Fibroblast of villous mesenchyme (primary cell): ENCODE measurements at regions not wholly inside any gene's neighbourhood (a gene's known extent, or its start where the extent isn't known, plus 50 kb on each side); places are given as distances from the start of the nearest gene placed in this dataset.

ENCODE experiments used
- DNase-seq: peaks from one replicate; pipeline ENCODE4 v3.0.0-alpha.2; 2010; ENCODE audit warnings: low read depth
- H3K4me3 ChIP-seq: 2 replicates; pipeline ENCODE4 v1.5.1; 2011; ENCODE audit warnings: low read depth, mild to moderate bottlenecking, low read length
- CTCF ChIP-seq: IDR thresholded peaks from 2 replicates; pipeline ENCODE4 v1.5.1; 2012; ENCODE audit warnings: low read depth, mild to moderate bottlenecking, low read length; ENCODE audit not compliant: insufficient read depth

- no peak for DNase-seq
- no peak for TF ChIP-seq CTCF
- no peak overlapping the region for H3K4me3 ChIP-seq
Observed at GRCh38 chr17:5635949-5636348, 51.6 kb upstream of the NLRP1 start.

- no peak for DNase-seq
- no peak overlapping the region for H3K4me3 ChIP-seq
- TF ChIP-seq CTCF: no peak
Observed at GRCh38 chr17:5638596-5638995, 54.3 kb upstream of the NLRP1 start.

- DNase-seq: no peak
- H3K4me3 ChIP-seq: no peak overlapping the region
- no peak for TF ChIP-seq CTCF
Observed at GRCh38 chr17:5640726-5641125, 56.4 kb upstream of the NLRP1 start.

GRCh38 chr17:5642752-5643151 is 58.4 kb upstream of the NLRP1 start:
- no peak for TF ChIP-seq CTCF
- DNase-seq: no peak
- H3K4me3 ChIP-seq: no peak overlapping the region

- TF ChIP-seq CTCF: no peak
- no peak for DNase-seq
- no peak overlapping the region for H3K4me3 ChIP-seq
Observed at GRCh38 chr17:5644065-5644464, 59.8 kb upstream of the NLRP1 start.

- TF ChIP-seq CTCF: no peak
- DNase-seq: no peak
- no peak overlapping the region for H3K4me3 ChIP-seq
Observed at GRCh38 chr17:5651348-5651747, 67.0 kb upstream of the NLRP1 start.

GRCh38 chr17:5661491-5662125 is 77.3 kb upstream of the NLRP1 start:
- no peak for TF ChIP-seq CTCF
- no peak overlapping the region for H3K4me3 ChIP-seq
- DNase-seq: peak; percentile 0
